KMS-11 (cell line): ENCODE measurements at regions not wholly inside any gene's neighbourhood (a gene's known extent, or its start where the extent isn't known, plus 50 kb on each side); places are given as distances from the start of the nearest gene placed in this dataset.

ENCODE experiments used
- H2AFZ ChIP-seq: fragments of 200-600 bp; sonication (generic); 2 replicates; pipeline ENCODE4 v1.6.1; 2016; ENCODE audit warnings: antibody characterized with exemption, mixed run types, low read depth
- H3K27ac ChIP-seq: fragments of 200-600 bp; sonication (generic); 2 replicates; pipeline ENCODE4 v1.6.1; 2016; ENCODE audit warnings: mild to moderate bottlenecking, mixed run types
- H3K27me3 ChIP-seq: fragments of 200-600 bp; sonication (generic); 2 replicates; pipeline ENCODE4 v1.6.1; 2017; ENCODE audit warnings: mild to moderate bottlenecking, low read depth, mixed run types, moderate library complexity; ENCODE audit not compliant: insufficient read depth
- H3K36me3 ChIP-seq: fragments of 200-600 bp; sonication (generic); 2 replicates; pipeline ENCODE4 v1.6.1; 2017; ENCODE audit warnings: mild to moderate bottlenecking, mixed run types; ENCODE audit not compliant: insufficient read depth
- H3K4me1 ChIP-seq: fragments of 200-600 bp; sonication (generic); 2 replicates; pipeline ENCODE4 v1.6.1; 2016; ENCODE audit warnings: mild to moderate bottlenecking, low read depth, mixed run types; ENCODE audit not compliant: poor library complexity, severe bottlenecking
- H3K4me2 ChIP-seq: fragments of 200-600 bp; sonication (generic); 2 replicates; pipeline ENCODE4 v1.7.0; 2016; ENCODE audit warnings: mild to moderate bottlenecking, mixed run types
- H3K4me3 ChIP-seq: fragments of 200-600 bp; sonication (generic); IDR thresholded peaks from 2 replicates; pipeline ENCODE4 v1.6.1; 2017; ENCODE audit warnings: low read depth, low read length, mixed read lengths; ENCODE audit not compliant: insufficient read depth
- H3K79me2 ChIP-seq: fragments of 200-600 bp; sonication (generic); 2 replicates; pipeline ENCODE4 v1.6.1; 2016; ENCODE audit warnings: low read depth, mixed run types; ENCODE audit not compliant: insufficient read depth
- H3K9ac ChIP-seq: fragments of 200-600 bp; sonication (generic); 2 replicates; pipeline ENCODE4 v1.6.1; 2016; ENCODE audit warnings: mild to moderate bottlenecking, mixed run types
- H4K20me1 ChIP-seq: fragments of 200-600 bp; sonication (generic); 2 replicates; pipeline ENCODE4 v1.6.1; 2016; ENCODE audit warnings: mild to moderate bottlenecking, mixed run types; ENCODE audit not compliant: insufficient read depth
- CTCF ChIP-seq: fragments of 200-600 bp; sonication (generic); conservative IDR thresholded peaks from 2 replicates; pipeline ENCODE4 v1.6.1; 2017; ENCODE audit warnings: low read depth, mild to moderate bottlenecking, antibody characterized with exemption, low read length, moderate library complexity, mixed read lengths

GRCh38 chr13:109941221-109941620 lies 154.8 kb upstream of the IRS2 start:
- no peak overlapping the region for H3K9ac ChIP-seq
- no peak overlapping the region for H3K27ac ChIP-seq
- no peaks in the 10 kb centered on the region for H3K4me1 ChIP-seq
- H3K27me3 ChIP-seq = no peaks in the 10 kb centered on the region
- TF ChIP-seq CTCF = no peak
- H4K20me1 ChIP-seq = no peaks in the 10 kb centered on the region
- no peaks in the 10 kb centered on the region for H3K36me3 ChIP-seq
- no peak overlapping the region for H3K4me2 ChIP-seq
- no peak overlapping the region for H3K4me3 ChIP-seq
- no peaks in the 10 kb centered on the region for H3K79me2 ChIP-seq
- no peak overlapping the region for H2AFZ ChIP-seq

GRCh38 chr13:109940637-109941036 lies 154.3 kb upstream of the IRS2 start:
- H3K9ac ChIP-seq = no peak overlapping the region
- no peak overlapping the region for H3K4me2 ChIP-seq
- H3K27me3 ChIP-seq = no peaks in the 10 kb centered on the region
- TF ChIP-seq CTCF = no peak
- H3K4me1 ChIP-seq = no peaks in the 10 kb centered on the region
- H3K36me3 ChIP-seq = no peaks in the 10 kb centered on the region
- H3K4me3 ChIP-seq = no peak overlapping the region
- no peaks in the 10 kb centered on the region for H3K79me2 ChIP-seq
- no peak overlapping the region for H3K27ac ChIP-seq
- no peak overlapping the region for H2AFZ ChIP-seq
- H4K20me1 ChIP-seq = no peaks in the 10 kb centered on the region

- Histone ChIP-seq H3K27ac (no peak overlapping the region), H2AFZ (no peak overlapping the region), H3K4me1 (no peaks in the 10 kb centered on the region), H3K9ac (no peak overlapping the region), H4K20me1 (no peaks in the 10 kb centered on the region), H3K4me3 (no peak overlapping the region), H3K27me3 (no peaks in the 10 kb centered on the region), H3K36me3 (no peaks in the 10 kb centered on the region), H3K79me2 (no peaks in the 10 kb centered on the region), H3K4me2 (no peak overlapping the region)
- no peak for TF ChIP-seq CTCF
These were observed 153.5 kb upstream of the IRS2 start for GRCh38 chr13:109939838-109940237.

GRCh38 chr13:109939180-109939579 lies 152.8 kb upstream of the IRS2 start:
- H4K20me1 ChIP-seq = no peaks in the 10 kb centered on the region
- no peak overlapping the region for H2AFZ ChIP-seq
- no peak overlapping the region for H3K9ac ChIP-seq
- no peak overlapping the region for H3K4me2 ChIP-seq
- no peaks in the 10 kb centered on the region for H3K4me1 ChIP-seq
- H3K79me2 ChIP-seq = no peaks in the 10 kb centered on the region
- no peak overlapping the region for H3K4me3 ChIP-seq
- no peaks in the 10 kb centered on the region for H3K27me3 ChIP-seq
- H3K27ac ChIP-seq = no peak overlapping the region
- no peaks in the 10 kb centered on the region for H3K36me3 ChIP-seq
- TF ChIP-seq CTCF = no peak
